Adrenal gland (tissue), 5 donors: ENCODE measurements at regions not wholly inside any gene's neighbourhood (a gene's known extent, or its start where the extent isn't known, plus 50 kb on each side); places are given as distances from the start of the nearest gene placed in this dataset.

Source experiments
- POLR2A ChIP-seq, 2 donors: fragments of 450-650 bp; IDR thresholded peaks; one replicate each; pipeline ENCODE4 v1.6.1; 2017; ENCODE audit warnings: antibody characterized with exemption in 2 of 2, mild to moderate bottlenecking in 2 of 2, moderate library complexity in 1 of 2
- TF ChIP-seq, protein P1 (sequence below), 6 experiments: fragments of 450-650 bp in 4 of 6; fragments of 200-600 bp in 2 of 6; sonication (generic) in 1 of 6; IDR thresholded peaks; 1 replicate in 5 of 6; 2 replicates in 1 of 6; pipeline versions ENCODE4 v1.5.1 to v1.8.0; 2016 to 2021; ENCODE audit warnings: antibody characterized with exemption in 6 of 6, mild to moderate bottlenecking in 2 of 6, moderate library complexity in 1 of 6
- donor health status: DM: no; HTN: no; CAD: no.

DNA sequence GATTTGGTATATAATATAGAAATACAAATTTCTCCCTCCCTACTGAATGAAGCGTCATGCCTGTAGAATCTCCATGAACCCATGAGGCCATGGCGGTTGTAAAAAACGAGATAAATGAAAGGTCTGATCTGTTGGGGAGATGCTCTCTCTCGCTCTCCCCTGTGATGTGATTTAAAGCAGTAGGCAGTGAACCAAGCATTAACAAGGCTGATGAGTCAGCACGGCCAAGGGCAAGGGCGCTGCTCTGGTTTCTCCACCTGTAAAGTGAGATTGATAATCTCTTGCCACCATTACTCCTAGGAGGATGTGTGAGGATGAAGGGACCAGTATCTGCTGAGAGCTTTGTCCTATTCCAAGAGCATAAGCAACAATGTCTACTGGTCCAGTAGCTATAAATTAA, 553.3 kb downstream of the CMPK2 start:
- TF ChIP-seq, protein P1, sequence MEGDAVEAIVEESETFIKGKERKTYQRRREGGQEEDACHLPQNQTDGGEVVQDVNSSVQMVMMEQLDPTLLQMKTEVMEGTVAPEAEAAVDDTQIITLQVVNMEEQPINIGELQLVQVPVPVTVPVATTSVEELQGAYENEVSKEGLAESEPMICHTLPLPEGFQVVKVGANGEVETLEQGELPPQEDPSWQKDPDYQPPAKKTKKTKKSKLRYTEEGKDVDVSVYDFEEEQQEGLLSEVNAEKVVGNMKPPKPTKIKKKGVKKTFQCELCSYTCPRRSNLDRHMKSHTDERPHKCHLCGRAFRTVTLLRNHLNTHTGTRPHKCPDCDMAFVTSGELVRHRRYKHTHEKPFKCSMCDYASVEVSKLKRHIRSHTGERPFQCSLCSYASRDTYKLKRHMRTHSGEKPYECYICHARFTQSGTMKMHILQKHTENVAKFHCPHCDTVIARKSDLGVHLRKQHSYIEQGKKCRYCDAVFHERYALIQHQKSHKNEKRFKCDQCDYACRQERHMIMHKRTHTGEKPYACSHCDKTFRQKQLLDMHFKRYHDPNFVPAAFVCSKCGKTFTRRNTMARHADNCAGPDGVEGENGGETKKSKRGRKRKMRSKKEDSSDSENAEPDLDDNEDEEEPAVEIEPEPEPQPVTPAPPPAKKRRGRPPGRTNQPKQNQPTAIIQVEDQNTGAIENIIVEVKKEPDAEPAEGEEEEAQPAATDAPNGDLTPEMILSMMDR (IDR thresholded peaks at IDR 0.05), result no peak
- TF ChIP-seq POLR2A (IDR thresholded peaks at IDR 0.05), result no peak
